GM18951 (cell line): ENCODE measurements at regions not wholly inside any gene's neighbourhood (a gene's known extent, or its start where the extent isn't known, plus 50 kb on each side); places are given as distances from the start of the nearest gene placed in this dataset.

Experiments
- POLR2A ChIP-seq: IDR thresholded peaks from 4 replicates; pipeline ENCODE4 v1.6.1; 2011; ENCODE audit warnings: mild to moderate bottlenecking; ENCODE audit not compliant: insufficient read length, insufficient read depth; ENCODE audit errors: extremely low read depth
- in situ Hi-C: fragments of 300-500 bp; cut with MboI; formaldehyde crosslinking; loops from one replicate; pipeline ENCODE4 v1.12.0; 2022; ENCODE audit warnings: low sequenced_read_pairs, mixed read lengths, inconsistent platforms; ENCODE audit not compliant: unreplicated experiment

GRCh38 chr2:128633501-128633900 is 314.8 kb upstream of the HS6ST1 start:
- no peak for TF ChIP-seq POLR2A
- in situ Hi-C loops: no loop called here

DNA sequence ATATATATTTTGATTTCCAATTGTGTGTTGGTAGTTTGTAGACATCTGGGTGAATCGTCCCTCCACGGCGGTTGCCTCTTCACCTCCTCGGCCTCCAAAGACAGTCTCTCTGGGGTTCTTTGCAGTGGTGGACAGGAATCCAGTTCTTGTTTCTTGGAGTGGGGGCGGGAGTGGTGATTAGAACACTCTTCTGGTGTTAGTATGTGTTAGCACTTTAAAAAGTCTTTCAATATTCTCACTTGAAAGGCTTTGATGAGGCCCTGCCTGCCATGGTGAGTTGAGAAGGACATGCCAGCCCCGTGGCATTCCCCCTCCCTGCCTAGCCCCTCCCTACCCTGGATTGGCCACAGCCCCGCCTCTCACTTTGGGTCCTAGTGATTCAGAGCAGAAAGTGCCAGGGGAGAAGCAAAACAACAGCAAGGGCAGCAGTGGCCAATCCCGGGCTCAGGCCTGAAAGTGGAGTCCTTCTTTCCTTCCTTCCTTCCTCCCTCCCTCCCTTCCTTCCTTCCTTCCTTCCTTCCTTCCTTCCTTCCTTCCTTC is 316.8 kb upstream of the HS6ST1 start:
- TF ChIP-seq POLR2A: no peak
- in situ Hi-C loops: no loop called here

GRCh38 chr2:128636802-128637147 is 318.1 kb upstream of the HS6ST1 start:
- in situ Hi-C loops: no loop called here
- TF ChIP-seq POLR2A: no peak

DNA sequence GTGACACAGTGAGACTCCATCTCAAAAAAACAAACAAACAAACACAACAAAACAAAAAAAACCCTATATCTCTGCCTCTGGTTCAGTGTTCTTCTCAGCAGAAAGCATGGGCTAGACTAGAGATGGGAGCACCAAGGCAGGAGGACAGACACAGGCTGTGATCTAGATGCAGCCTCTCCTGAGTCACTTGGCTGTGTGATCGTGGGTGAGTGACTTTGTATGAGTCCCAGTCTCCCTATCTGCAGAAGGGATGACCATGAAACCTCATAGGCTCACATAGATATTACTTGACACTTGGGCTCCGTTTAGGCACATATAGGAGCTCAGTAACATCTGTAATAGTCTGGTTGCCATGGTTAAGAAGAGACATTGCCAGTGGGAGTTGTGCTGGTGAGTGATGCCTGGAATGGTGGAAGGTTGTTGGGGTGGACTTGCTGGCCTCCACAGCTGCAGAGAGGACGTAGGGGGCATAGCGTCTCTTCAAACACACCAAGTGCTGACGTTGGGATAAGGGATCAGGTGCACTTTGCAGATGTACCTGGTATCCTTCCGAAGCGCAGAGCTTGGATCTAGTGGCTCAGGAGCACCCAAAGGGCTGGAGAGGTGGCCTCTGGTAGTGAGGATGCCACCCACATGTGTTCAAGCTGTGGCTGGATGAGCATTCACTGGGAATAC is 318.9 kb upstream of the HS6ST1 start:
- in situ Hi-C loops: no loop called here

DNA sequence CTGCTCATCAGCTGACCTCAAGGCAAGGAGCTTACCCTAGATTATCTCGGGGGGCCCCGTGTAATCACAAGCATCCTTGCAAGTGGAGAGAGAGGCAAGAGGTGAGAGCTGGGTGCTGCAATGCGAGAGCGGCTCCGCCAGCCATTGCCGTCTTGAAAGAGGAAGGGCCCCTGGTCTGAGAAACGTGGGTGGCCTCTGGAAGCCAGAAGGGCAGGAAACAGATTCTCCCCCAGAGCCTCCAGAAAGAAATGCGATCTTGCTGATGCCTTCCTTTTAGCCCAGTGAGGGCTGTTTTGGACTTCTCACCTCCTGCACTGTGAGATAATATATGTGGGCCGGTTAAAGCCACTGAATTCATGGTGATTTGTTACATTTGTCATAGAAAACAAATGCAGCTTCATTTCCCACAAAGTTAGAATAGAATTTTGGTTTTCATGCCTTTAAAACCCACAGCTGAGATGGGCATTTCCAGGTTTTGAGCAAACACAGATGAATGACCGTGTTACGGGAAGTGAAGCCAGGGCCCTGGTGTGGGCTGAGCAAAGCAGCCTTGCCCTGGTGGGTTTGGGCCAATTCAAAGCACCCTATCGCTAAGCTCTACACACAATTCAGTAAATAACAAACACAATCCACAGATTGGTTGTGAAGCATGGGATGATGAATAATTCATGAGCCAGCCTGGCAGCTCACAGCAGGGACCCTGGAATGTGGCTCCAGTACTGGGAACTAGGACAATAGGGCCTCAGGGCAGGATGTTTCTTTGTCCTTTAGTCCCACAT is 319.9 kb upstream of the HS6ST1 start:
- in situ Hi-C loops: no loop called here
- TF ChIP-seq POLR2A: no peak

More for the DNA sequence above, 318.9 kb upstream of the HS6ST1 start:
- no peak for TF ChIP-seq POLR2A

DNA sequence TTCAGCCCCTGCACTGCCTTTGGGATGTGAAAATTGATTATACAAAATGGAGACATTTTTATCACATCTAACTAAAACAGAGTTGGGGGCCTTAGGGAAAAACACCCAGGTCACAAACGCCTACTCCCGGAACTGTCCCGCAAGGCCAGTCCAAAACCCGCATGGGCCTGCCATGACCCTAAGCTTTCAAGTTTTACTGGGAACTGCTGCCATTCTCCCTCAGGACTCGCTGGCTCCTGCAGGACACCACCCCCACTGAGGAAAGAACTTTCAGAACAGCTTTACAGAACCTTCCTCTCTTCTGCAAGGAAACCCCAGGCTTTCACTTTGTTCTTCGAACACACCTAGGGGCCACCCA is 320.4 kb upstream of the HS6ST1 start:
- TF ChIP-seq POLR2A: no peak
- in situ Hi-C loops: no loop called here

- in situ Hi-C loops: no loop called here
- no peak for TF ChIP-seq POLR2A
These were observed 321.0 kb upstream of the HS6ST1 start for GRCh38 chr2:128639693-128640092.

DNA sequence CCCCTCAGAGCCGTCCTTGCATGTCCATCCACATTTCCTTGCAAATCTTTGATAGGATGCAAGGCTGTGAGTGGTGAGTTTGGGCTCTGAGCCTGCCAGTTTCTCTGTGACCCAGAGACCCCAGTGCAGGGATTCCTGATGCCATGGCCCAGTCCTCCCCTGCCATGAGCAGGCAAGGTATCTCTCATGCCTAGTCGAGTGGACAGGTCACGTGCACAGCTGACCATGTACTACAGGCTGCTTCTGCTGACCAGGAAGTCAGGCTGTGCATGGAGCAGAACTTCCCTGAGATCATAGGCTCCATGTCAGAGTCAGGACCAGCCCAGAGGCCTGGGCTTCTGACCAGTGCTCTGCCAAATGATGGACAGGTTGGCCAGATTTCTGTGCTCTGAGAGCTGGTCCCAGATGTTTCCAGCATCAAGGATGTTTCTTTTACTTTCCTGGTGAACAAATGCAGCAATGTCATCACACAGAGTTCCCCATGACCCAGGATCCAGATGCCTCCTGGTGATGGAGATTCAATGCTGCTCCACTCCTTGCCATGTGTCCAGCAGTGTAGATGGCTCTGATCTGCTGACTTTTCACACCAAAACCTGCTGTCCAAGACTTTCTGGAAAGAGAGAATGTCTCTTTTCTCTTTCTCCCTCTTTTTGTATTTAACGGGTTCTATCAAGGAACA is 321.6 kb upstream of the HS6ST1 start:
- in situ Hi-C loops: no loop called here
- no peak for TF ChIP-seq POLR2A

DNA sequence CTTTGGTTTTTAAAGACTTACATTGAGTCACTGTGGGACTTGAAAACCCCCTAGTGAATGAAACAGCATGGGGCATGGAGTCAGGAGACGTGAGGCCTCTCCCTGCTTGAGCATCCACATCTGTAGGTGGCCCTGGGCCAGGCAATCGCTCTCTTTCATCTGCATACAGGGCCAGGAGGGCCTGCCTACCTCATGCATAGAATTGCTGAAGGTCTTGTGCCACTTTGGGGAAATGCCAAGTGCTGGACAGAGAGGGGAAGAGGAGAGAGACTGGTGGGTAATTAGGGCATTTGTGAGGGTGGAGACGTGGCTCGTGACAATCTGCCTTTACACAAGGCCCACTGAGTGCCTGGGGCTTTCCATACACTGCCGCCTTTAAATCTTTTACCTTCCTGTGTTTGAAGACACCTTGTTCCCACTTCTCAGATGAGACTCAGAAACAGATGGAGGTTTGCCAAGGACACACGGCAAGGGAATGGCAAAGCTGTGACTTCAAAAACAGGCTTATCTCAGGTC is 322.2 kb upstream of the HS6ST1 start:
- in situ Hi-C loops: no loop called here
- no peak for TF ChIP-seq POLR2A

- in situ Hi-C loops: no loop called here
- no peak for TF ChIP-seq POLR2A
These were observed 322.9 kb upstream of the HS6ST1 start for GRCh38 chr2:128641421-128642080.

GRCh38 chr2:128642316-128642715 is 323.6 kb upstream of the HS6ST1 start:
- no peak for TF ChIP-seq POLR2A
- in situ Hi-C loops: no loop called here

DNA sequence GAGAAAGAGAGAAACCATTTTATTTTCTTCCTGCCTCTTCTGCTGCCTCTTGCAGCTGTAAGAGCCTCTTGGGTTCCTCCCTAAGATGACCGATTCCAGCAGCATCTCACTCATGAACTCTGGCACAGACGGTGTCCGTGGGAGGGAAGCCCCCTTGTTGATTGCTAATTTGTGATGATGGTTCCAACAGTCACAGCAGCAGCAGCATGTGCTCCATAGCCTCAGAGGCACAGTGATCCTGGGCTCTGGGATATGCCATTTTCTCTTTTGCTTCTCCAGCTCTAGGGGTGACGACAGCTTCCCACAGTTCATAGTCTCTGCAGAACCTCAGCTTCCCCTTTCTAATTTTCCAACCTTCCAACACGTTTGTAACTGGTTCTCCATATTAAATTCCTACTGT is 324.2 kb upstream of the HS6ST1 start:
- no peak for TF ChIP-seq POLR2A
- in situ Hi-C loops: no loop called here
